Central memory CD4-positive, alpha-beta T cell (primary cell): ENCODE measurements at regions not wholly inside any gene's neighbourhood (a gene's known extent, or its start where the extent isn't known, plus 50 kb on each side); places are given as distances from the start of the nearest gene placed in this dataset.

ENCODE experiments used
- DNase-seq: peaks from one replicate; pipeline ENCODE4 v3.0.0; 2022

GRCh38 chr11:69918938-69919650, 99.9 kb upstream of the FGF3 start:
- peak; percentile 44 for DNase-seq

DNA sequence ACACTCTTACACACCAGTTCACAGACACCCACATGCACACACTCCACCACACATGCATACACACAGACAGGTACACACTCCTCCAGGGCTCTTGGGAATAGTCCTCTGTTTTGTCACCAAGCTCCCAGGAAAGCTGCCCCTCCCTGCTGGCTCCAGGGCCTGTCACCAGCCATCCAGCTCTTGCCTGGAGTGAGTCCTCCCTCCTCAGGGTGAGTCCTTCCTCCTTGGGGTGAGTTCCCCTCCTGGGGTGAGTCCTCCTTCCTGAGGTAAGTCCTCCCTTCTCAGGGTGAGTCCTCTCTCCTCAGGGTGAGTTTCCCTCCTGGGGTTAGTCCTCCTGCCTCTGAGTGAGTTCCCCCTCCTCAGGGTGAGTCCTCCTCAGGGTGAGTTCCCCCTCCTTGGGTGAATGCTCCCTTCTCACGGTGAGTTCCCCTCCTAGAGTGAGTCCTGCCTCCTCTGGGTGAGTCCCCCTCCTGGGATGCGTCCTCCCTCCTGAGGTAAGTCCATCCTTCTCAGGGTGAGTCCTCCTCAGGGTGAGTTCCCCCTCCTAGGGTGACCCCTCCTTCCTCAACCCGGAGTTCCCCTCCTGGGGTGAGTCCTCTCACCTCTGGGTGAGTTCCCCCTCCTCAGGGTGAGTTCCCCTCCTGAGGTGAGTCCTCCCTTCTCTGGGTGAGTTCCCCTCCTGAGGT, 100.6 kb upstream of the FGF3 start:
- no peak for DNase-seq

DNA sequence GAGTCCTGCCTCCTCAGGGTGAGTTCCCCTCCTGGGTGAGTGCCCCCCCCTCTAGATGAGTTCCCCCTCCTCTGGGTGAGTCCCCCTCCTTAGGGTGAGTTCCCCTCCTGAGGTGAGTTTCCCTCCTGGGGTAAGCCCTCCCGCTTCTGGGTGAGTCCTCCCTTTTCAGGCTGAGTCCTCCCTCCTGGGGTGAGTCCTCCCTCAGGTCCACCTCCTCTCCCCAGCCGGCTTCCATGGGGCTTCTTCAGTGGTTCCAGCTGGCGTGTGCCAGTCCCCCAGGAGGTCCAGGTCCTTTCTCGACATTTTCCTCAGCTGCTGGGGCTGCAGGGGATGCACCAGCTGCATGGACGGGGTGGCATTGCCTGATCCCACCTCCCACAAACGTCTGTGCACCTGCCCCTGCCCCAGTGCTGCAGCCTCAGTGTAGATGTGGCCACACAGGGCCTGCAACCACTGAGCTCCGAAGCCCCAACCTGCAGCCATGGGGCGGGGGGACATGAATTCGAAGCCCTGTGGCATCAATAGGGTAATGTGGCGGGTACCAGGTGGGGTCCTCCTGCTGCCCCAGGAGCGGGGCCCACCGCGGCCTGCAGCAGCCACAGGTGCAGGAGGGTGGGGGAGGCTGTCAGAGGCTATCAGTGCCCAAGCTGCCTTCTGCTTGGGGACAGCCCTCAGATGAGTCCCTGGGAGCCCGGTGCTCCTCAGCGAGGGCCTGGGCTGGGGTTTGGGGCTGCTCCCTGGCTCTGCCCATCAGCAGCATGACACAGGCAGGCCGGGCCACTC, 101.3 kb upstream of the FGF3 start:
- no peak for DNase-seq

DNA sequence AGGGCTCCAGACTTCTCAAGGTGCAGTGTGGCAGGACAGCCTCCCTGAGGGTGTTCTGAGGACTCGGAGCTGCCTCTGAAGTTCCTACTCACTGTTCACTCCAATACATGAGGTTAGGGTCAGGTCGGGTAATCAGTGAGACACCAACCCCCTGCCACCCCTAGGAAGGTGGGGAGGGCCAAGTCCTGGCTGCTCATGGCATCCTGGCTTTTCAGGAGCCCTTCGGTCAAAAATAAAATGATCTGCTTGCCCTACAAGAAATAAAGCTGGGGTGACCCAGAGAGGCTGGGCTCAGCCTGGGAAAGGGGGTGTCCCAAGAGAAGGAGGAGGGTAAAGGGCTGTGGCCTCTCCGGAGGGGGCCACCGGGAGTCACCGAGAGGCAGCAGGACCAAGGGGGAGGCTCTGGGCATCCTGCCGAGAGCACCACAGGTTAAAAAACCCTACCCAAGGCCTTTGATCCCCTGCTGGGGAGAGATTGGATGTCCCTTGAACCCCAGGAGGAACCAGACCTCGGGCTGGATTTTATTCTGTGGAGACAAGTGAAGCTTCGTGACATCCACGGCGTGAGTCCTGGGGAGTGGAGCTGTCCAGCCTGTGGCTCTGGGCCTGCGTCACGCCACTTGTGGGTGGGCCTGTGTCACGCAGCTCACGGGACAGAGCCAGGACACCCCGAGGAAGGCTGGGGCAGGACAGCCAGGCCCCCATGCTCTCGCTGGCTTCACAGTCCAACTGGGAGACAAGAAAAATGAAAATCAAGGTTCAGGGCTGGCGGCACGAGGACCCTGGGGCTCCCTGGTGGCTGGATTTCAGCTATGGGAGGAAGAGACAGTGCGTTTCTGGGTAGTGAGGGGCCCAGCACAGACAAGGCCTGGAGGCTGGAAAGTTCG, 102.2 kb upstream of the FGF3 start:
- no peak for DNase-seq

DNA sequence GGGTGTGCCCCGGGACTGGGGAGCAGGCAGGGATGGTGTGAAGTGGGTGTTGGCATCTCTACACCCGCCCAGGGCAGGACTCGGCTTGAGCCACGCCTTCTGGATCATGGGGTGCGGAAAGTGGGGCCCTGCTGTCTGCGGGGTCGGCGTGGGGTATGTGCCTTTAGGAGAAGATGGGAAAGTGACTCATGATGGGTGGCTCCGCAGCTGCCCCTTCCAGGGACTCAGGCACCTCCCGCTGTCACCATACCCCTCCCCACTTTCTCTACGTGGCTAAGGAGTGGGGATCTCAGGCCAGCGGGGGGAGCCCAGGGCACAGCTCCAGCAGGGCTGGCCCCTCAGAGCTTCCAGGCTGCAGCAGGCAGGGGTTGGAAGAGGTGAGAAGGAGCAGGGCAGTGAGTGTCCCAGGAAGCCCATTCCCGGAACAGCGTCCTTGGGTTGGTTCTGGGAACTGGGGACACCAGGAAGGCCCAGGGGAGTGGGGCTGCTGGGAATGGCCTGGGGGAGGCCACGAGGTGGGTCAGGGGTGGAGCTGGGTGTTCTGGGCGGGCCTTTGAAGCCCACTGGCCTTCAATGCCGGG, 102.9 kb upstream of the FGF3 start:
- DNase-seq: no peak

DNA sequence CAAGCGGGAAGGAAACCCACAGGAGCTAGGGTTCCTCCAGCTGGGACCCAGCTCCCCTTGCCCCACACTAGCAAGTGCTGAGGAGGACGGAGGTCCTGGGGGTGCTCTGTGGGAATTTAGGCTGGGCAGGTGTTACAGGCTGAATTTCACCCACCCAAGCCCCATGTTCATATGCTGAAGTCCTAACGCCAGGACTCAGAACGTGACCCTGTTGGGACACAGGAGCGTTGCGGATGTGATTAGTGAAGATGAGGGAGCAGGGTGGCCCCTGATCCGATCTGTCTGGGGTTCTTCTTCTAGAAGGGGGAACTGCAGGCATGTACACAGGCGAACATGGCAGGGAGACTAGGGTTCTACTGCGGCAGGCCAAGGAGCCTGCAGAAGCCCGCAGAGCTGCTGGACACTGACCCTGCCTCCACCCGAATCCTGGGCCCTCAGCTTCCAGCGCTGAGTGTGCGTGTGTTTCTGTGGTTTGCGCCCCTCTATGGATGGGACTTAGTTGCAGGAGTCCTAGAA, 103.4 kb upstream of the FGF3 start:
- DNase-seq: no peak

DNA sequence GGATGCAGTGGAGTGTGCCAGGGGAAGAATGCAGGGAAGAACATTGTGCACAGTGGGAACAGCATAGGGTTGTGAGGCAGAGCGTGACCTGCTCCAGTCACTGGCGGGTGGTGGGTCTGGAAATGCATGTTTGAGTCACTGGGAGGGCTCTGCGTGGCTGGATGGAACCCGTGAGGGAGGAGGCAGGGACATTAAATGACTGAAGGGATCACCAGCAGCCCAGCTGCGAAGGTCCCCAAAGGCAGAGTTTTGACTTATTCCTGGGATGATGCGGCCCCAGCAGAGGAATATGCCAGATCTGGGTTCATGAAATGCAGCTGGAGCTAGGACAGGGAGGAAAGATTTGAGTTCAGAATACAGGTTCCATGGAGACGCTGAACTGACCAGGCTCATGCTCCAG, 104.0 kb upstream of the FGF3 start:
- DNase-seq: no peak

GRCh38 chr11:69923641-69924307, 104.6 kb upstream of the FGF3 start:
- DNase-seq: no peak

- no peak for DNase-seq
Measured at GRCh38 chr11:69924308-69925161, 105.3 kb upstream of the FGF3 start.

- no peak for DNase-seq
Measured at GRCh38 chr11:69925366-69926196, 106.4 kb upstream of the FGF3 start.

- no peak for DNase-seq
Measured at GRCh38 chr11:69926376-69927050, 107.3 kb upstream of the FGF3 start.

- no peak for DNase-seq
Measured at GRCh38 chr11:69928121-69928520, 108.9 kb upstream of the FGF3 start.

DNA sequence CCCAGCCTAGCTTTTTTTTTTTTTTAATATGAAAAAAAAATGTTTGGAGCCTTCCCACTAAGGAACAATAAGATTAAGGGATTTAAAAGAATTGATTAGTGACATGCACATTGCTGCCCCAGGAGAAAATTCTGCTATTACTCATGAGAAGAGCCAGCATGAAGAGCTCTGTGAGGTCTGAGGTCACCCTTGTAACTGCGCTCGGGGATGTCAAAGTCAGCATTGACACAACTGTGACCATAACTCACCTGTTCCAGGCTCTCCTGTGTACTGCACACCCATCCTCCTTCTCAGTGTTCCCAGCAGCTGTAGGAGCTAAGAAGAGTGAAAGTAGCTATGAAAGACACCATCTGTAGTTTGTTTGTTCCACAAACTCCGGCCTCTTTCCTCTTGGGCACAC, 109.8 kb upstream of the FGF3 start:
- no peak for DNase-seq

GRCh38 chr11:69930081-69931059, 111.2 kb upstream of the FGF3 start:
- DNase-seq: no peak

DNA sequence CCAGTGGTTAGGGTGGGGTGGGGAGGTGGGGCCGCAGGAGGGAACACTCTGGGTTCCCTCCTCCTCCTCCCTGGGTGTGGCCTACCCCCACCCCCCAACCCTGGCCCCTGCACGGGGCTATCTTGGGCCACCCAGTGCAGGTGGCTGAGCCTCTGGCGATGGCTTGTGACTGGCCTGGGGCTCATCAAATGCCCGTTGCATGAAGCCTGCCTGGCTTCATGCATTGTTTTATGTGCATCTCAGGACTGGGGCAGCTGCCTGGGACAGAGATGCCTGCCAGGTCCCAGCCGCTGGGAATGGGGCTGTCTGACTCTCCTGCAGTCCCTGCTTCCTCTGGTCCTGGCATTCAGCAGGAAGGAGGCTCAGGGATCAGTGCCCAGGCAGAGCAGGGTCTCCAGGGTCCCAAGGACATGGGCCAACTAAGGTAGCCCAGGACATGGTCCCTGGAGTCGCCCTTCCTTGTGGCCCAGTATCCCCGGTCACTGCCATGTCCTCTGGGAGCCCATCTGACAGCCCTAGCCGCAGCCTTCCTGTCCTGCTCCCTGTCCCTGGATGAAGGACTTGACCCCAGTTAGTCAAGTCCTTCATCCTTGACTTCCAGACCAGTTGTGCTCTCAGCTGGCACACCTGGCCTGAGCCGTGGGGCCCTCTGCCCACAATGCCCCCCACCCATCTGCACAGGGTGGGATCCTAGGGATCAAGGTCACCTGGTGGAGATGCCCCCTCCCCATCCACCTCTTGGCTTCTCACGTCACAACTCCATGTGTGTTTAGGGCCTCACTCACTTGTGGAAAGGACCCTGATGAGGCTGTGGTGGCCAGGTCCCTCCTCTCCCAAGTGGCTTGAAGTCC, 112.1 kb upstream of the FGF3 start:
- no peak for DNase-seq

- no peak for DNase-seq
Measured at GRCh38 chr11:69931994-69932910, 113.0 kb upstream of the FGF3 start.
